IPS DF 19.7 (cell line): ENCODE measurements at regions not wholly inside any gene's neighbourhood (a gene's known extent, or its start where the extent isn't known, plus 50 kb on each side); places are given as distances from the start of the nearest gene placed in this dataset.
"Not testable (repeated sequence)": the region's sequence is repeated elsewhere in the genome, so short reads cannot be mapped to it uniquely, and the experiment has no call there.

Source experiments
- DNase-seq: peaks from one replicate; pipeline ENCODE4 v3.0.0-alpha.2; 2013; ENCODE audit warnings: low read depth, low spot score

DNA sequence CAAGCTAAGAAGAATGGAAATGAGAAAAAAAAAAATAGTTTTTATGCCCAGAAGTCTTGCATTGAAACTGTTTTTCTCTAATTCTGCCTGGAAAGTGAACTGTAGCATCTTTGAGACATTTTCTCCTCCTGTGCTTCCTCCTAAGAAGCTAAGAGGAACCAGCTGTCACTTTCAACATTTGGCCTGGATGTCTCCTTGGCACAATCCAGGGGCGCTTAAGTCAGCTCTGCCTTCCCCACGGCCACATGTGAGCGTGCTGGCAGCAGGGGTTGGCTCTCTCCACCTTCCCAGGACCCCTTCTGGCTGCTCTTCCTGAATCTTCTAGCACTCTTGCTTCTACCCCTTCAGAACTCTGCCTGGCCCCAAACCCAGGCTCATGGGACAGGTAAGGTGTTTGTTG is 289.6 kb upstream of the ADARB2 start:
- no peak for DNase-seq

DNA sequence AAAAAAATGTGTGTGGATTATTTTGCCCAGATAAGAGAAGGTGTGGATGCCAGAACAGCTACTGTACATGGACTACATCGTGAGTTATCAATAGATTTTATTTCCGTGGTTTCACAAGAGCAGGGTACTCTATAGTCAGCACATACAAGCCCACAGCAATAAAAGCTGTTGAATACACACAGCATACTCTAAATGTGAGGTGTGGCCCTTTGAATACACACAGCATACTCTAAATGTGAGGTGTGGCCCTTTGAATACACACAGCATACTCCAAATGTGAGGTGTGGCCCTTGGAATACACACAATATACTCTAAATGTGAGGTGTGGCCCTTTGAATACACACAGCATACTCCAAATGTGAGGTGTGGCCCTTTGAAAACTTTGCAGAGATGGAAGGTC is 287.4 kb upstream of the ADARB2 start:
- DNase-seq: not testable (repeated sequence)

DNA sequence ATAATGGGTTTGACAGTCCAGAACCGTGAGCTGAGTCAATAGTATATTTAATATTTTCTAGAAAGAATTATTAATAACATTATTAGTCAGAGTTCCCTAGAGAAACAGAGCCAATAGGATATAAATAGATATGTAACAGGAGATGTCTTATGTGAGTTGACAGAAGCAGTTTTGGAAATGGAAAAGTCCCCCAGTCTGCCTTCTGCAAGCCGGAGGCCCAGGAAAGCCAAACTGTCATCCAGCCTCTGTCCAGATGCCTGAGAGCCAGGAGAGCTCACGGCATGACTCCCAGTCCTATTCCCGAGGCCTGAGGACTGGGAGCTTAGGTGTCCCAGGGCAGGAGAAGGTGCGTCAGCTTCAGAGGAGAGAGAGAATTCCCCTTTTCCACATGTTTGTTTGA is 286.4 kb upstream of the ADARB2 start:
- no peak for DNase-seq

DNA sequence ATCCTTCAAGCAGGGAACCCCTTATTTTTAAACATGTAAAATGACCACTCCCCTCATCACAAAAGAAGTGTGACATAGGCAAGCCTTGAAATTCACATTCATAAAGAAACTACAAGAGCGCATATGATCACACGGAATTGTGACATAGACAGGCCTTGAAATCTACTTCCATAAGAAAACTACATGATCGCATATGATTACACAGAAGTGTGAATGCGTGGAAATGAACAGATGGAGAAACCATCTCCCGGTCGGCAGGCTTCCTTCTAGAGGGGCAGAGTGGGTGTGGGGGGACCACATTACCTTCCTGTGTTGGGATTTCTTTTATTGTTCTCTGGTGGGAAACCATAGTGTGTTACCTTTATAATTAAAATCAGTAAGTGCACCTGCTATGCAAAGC is 285.1 kb upstream of the ADARB2 start:
- DNase-seq: no peak

DNA sequence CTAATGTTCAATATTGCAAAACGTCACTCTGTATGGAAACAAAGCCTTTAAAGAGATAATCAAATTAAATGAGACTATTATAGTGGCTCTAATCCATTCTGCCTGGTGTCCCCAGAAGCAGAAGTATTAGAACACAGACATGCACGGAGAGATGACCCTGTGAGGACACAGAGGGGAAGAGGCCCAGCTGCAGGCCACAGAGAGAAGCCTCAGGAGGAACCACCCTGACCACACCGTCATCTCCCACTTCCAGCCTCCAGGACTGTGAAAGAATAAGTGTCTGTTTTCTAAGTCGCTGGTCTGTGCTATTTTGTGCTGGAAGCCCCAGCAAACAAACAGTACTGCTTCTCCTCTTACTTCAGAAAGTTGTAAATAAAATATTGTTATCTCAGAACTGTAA is 283.5 kb upstream of the ADARB2 start:
- DNase-seq: no peak

DNA sequence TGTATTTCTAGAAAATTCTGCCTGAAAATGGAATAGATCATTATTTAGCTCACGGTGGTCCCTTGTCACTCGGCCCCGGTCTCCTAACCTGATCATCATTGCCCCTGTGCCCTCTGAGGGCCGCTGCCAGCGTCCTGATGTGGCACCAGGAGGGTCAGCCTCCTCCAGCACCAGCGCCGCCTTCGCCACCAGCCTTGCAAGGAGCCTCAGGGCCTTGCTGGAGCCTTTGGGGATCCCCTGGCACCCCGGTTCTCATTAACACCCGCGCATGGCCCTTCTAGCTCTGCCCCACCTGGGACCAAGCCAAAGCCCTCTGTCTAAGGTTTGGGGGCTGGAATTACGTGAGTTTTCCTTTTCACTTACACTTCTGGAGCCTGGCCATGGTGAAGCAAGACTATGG is 282.5 kb upstream of the ADARB2 start:
- DNase-seq: no peak

DNA sequence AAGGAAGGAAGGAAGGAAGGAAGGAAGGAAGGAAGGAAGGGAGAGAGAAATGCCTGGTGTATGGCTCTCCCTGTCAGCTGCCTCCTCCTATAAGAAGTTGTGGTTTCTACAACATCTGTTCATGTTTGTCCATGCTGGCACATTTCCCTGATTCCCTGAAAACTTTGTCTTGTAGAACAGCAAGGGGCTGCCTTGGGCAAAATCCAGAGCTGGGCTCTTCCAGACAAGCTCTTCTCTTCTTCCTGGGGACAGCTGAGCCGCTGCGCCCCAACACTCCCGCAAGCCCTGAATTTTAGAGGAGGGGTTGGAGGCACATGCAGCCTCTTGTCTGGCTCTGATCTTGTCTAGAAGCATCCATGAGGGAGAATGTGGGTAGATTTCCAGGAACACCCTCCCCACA is 282.0 kb upstream of the ADARB2 start:
- no peak for DNase-seq

DNA sequence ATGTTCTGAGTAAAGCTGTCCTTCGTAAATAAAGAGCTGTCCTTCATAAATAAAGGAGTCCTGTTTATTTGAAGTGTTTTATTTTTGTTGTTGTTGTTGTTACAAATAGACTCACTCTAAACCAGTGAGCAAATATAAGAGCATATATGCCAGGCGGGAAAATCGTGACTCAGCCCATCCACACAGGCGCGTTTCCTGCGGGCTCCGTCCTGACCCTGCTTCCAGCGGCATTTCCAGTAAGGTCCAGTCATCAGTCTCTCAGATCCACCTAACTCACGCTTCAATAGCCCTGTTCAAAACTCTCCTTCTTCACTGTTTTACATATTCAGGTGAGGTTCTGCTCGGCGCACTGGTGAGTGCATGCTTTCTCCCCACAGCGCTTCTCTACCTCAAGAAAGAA is 277.2 kb upstream of the ADARB2 start:
- no peak for DNase-seq

DNA sequence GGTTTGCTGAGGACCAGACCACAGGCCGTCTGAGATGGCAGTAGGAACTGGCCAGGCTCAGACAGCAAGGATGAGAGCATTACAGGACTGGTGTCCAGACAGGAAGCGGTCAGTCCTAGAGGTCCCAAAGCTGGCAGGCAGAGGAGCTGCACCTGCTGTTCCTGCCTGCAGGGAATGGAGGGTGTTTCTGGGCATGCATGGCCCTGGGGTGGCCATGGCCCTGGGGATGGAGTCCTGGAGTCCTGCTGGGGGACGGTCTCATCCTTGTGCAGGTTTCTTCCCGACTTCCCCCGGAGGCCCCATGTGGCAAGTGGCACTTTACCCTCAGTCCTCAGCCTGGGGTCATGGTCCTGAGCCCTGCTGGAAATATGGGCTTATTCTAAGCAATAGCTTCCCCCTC is 274.9 kb upstream of the ADARB2 start:
- DNase-seq: no peak

DNA sequence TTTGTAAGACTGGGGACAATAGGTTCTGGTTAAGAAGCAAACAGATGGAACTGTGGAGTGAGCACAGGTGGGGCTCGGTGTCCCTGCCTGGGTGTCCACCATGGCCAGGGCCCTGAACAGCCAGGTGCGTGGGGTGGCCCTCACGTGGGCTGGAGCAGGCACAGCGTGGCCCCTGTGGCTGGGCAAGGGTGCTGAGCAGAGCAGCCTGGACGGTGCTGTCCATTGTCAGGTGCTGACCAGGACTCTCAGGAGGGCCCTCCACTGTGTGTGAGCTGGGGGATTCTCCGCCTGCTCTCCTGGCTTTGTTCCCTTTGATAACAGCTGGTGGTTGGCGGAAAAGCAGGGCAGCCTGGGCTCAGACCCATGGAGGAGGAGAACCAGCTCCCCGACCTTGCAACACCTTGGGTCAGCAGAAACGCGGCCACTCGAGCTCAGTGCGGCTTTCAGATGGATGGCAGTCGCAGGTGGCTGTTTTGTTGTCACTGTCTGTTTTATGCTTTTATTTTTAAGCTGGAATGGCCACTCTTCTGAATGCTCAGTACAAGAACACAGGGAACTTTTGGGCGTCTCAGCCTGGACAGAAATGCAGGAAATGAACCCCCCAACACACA is 273.9 kb upstream of the ADARB2 start:
- DNase-seq: no peak

DNA sequence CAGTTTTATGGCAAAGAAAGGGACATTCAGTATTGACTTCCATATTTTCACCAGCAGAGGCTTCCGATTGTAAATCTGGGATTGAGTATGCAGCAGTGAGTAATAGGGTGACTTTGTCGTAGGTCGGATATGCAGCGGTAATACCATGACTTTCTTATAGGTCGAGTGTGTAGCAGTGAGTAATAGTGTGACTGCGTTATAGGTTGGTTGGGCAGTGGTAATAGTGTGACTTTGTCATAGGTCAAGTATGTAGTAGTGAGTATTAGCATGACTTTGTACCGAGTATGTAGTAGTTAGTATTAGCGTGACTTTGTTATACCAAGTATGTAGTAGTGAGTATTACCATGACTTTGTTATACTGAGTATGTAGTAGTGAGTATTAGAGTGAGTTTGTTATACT is 268.2 kb upstream of the ADARB2 start:
- DNase-seq: no peak

DNA sequence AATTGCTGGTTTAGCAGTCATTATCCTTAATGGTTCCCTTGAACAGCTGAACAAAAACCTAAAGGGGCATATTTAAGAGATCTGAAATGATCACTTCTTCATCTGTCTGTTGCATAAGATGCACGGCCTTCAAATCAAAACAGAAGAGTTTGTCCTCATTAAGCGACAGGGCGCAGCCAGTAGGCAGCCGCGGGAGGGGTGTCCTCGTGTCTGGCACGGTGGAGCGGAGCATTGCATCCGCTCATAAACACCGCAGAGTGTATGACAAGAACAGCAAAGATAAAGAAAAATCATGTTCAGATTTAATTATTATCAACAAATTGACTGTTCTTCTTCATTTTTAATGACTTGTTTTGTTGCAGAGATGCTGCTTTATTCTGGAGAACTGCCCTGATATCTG is 255.6 kb upstream of the ADARB2 start:
- DNase-seq: no peak

DNA sequence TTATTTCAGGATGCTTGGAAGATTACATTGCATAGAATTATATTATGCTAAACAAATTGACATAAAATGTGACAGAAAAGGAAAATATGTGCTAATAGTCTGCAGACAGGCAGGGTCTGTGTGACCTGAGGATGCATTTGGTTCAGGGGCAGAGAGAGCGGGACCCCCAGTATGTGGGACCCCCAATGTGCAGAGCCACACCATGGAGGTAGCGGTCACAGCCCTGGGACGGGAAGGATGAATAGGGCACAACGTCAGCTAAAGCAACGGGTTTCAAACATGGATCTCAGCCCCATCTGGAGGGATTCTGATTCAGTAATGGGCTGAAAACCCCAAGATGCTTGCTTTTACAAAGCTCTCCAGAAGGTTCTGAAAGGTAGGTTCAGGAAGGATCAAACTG is 251.8 kb upstream of the ADARB2 start:
- DNase-seq: no peak

DNA sequence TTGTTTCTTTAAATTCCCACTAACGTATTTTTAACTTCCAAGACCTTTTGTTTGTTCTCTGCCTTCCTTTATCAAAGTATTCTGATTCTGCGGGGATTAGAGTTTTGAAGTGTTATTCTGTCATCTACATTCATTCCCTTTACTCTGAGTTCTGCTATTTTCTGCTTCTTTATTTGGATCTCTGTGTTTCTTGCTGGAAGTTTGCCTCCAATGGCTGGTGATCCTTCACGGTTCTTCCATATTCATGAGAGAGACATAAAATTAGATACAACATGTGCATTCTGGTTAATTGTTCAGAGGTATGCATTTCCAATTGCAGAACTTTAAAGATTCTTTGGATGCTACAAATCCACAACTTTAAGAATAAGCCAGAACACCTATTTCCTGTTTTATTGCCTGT is 244.7 kb upstream of the ADARB2 start:
- DNase-seq: no peak

DNA sequence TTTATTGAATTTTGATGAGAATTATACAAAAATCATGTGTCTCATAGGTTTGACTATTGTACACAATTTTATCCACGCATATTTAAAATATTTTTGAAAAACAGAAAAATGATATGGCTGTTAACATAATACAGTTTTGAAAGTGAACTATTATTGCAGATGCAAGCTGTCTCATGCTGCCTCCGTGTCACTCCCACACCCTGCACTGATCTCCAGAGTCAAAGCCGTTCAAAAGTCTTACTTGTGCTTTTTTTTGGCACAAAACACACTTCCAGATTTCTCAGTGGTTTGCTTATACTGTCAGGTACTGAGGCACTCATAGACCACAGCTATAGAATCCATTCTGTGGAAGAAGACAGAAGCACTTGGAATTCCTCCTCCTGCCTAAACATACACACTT is 243.1 kb upstream of the ADARB2 start:
- no peak for DNase-seq

DNA sequence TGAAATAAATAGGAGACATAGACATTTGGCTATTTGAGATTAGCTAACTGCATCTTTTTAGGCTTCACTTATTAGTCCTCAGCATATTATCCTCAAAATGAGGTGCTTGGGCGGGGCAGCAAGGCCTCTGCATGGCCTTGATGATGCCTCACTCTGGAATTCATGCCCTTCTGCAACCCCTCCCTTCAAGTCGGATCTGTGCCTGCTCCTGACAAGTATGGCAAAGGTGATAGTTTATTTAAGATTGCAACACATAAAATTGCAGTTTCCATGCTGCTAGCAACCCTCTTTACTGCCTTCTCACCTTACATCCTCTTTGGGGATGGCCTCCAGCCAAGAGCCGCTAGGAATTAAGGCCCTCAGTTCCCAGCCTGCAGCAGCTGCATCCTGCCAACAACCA is 241.3 kb upstream of the ADARB2 start:
- no peak for DNase-seq

DNA sequence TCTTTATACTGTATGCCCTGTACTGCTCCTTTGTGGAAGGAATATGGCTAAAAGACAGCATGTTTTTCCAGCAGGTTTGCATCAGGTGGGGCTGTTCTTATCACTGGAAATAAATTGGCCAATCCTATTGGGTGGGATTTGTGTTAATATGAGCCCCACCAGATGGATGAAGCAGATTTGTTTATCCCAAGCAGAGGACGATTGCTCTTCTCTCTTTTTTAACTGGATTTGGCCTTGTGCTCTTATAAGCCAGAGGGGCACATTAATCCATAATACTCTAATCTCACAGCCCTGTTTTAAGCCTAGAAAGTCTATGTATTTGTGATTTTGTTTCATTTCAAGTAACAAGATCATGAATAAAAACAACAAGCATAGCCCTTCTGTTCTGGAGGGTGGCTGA is 240.1 kb upstream of the ADARB2 start:
- no peak for DNase-seq

DNA sequence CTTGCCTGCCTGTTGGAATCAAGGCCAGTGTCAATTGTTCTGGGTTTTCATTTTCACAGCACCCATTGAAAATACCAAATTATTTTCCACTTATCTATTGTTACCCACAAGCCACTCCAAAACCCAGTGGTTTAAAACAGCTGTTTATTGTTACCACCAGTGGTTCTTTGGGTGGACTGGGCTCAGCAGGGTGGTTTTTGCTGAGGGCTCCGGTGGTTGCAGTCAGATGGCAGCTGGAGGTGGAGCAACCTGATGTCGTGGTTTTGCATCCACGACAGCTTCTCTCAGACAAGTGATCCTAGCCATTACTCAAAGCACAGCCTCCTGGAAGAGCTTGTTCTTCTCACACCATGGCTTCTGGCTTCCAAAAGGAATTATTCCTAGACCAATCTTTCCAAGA is 235.1 kb upstream of the ADARB2 start:
- DNase-seq: no peak

DNA sequence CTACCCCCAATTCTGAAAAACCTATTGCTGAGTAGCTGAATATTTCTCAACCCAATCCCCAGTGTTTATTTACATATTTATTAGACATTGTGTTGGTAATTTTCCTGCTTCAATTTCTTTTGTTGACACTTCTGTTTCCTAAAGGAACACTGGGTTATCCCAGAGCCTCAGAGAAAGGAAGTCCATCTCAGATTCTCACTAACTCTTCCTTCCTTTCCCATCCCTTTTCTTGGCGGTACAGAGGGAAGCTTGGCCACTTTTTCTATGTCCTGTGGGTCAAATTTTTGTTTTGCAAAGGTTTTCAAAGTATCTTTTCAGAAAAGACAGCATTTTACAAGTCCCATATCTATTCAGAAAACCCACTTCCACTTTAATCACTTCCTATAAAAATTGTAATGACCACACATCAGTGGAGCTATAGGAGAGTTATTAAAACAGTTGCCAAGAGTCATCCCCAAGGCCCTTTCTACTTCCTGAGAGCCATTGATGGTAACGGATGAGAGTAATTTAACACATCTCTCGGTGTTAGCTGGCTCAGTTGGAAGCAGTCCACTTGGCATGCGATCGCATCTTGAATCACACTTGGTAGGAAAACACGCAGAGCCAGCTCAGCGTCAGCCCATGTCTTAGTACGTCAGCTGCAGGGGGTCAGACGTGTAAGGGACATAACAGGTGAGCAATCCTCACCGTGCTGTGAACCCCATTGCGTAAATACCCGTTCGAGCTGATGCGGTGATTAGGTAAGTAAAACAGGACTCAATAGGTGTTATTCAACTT is 231.1 kb upstream of the ADARB2 start:
- no peak for DNase-seq

DNA sequence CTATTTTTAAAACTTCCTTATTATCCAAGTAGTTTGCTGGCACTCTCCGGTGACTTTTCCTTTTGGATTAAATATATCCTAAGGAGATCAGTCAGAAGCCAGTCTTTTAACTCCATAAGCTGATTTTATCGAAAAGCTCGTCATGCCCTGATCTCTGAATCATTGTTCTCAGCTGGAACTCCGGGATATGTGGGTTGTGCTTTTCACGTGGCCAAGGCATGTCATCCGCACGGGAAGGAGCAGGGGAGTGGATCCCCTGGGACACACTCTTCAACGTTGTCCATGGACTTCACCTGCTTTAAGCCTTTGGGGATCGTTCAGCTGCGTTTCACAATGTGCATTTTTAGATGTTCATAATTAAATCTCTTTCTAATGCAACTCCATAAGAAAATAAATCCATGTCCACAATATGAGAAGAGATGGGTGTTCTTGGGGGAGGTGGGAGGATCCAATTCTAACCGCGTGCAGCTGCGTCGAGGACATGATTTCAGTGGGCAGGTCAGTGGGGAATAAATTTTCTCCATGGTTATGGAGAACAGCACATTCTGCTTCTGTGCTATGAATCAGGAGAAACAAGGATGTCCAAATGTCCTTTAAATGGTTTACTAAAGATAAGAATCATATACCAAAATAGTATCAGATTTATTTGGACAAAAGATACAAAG is 229.5 kb upstream of the ADARB2 start:
- no peak for DNase-seq

DNA sequence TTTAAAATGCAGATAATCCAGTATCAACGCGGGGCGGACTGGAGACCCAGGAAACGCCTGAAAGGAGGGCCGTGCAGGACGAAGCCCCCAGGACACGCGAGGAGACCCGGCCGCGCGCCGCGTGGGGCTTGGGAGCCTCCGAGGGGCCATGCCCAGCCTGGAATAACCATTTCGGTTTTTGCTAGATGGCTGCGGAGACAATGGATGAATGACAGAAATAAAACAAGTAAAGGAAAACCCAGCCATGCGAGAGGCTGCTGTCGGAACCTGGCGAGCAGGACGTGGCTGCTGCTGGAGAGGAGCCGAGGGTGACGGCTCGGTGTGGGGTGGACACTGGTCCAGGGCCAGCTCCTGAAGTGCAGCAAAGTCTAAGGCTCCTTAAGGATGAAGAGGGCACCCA is 227.2 kb upstream of the ADARB2 start:
- no peak for DNase-seq

DNA sequence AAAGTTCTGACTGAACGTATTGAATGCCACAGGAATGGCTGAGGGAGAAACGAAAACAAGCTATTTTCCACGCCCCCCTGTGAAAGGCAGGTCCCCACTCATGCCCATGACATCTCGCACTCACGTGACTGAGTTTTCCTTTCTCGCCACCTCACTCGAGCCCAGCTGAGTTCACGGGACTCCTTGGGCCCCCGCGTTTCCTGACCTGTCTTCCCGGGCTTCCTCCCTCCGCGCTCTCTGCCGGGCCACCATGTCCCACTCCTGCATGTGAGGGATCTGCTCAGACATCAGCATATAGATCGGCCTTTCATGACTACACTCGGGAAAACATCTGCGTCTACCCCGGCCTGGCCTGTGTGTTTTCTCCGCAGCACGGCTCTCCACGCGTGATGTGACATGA is 226.0 kb upstream of the ADARB2 start:
- no peak for DNase-seq

DNA sequence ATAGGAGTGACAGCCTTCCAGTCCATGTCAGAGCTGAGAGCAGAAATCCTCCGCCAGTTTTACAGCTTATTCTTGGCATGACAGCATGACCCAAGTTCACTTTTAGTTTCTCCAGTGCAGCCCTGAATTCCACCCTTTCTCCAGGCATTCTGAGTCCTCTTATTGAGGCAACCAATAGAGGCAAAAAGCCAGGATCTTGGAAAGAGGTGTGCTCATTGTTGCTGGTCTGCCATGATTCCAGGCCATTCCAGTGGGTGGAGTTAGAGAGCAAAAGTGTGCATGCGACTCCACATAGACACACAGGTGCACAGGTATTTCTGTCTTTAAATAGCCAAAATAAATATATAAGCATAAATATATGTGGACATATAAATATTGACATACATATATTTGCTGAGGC is 224.7 kb upstream of the ADARB2 start:
- DNase-seq: no peak
